Stimulated activated naive B cell treated with anti-CD40 and anti-IgM and Interleukin-4, amounts not matched to agents 10 μg/mL and 1 μg/mL and 100 μg/mL, for 72 hours (primary cell): ENCODE measurements at regions not wholly inside any gene's neighbourhood (a gene's known extent, or its start where the extent isn't known, plus 50 kb on each side); places are given as distances from the start of the nearest gene placed in this dataset.

Experiments used
- ATAC-seq, 2 donors: fragments of 150-1000 bp; cut with Tn5 transposase; replicated peaks; 2 replicates each; pipeline ENCODE4 v1.10.0; 2021; ENCODE audit warnings: moderate library complexity in 1 of 2
- DNase-seq: peaks from one replicate; pipeline ENCODE4 v3.0.0; 2021
- H3K27ac Mint-ChIP-seq: one replicate; pipeline ENCODE4 v1.8.0; 2022; ENCODE audit warnings: mild to moderate bottlenecking, mixed read lengths
- H3K27me3 Mint-ChIP-seq, 2 donors: one replicate each; pipeline ENCODE4 v1.8.0; 2022; ENCODE audit warnings: mixed read lengths in 2 of 2
- H3K36me3 Mint-ChIP-seq, 2 donors: one replicate each; pipeline ENCODE4 v1.8.0; 2022; ENCODE audit warnings: mixed read lengths in 2 of 2, mild to moderate bottlenecking in 1 of 2
- H3K4me1 Mint-ChIP-seq, 2 donors: one replicate each; pipeline ENCODE4 v1.8.0; 2022; ENCODE audit warnings: mixed read lengths in 2 of 2, mild to moderate bottlenecking in 1 of 2
- H3K4me3 Mint-ChIP-seq, 2 donors: one replicate each; pipeline ENCODE4 v1.8.0; 2022; ENCODE audit warnings: mild to moderate bottlenecking in 2 of 2, mixed read lengths in 2 of 2, moderate library complexity in 1 of 2
- H3K9me3 Mint-ChIP-seq, 2 donors: one replicate each; pipeline ENCODE4 v1.8.0; 2022; ENCODE audit warnings: mixed read lengths in 2 of 2, mild to moderate bottlenecking in 1 of 2

- Mint-ChIP-seq H3K4me1 (no peaks in the 10 kb centered on the region), H3K27ac (no peak overlapping the region), H3K27me3 (peaks cover 3 to 6% of the 10 kb centered on the region in 2 donors), H3K4me3 (no peak overlapping the region), H3K9me3 (no peaks in the 10 kb centered on the region), H3K36me3 (no peaks in the 10 kb centered on the region)
- DNase-seq (no peak), ATAC-seq (no peak)
Measured at GRCh38 chr14:56955745-56956144, 145.5 kb upstream of the OTX2 start.

- Mint-ChIP-seq H3K4me1 (no peaks in the 10 kb centered on the region), H3K36me3 (no peaks in the 10 kb centered on the region), H3K4me3 (no peak overlapping the region), H3K9me3 (no peaks in the 10 kb centered on the region), H3K27ac (no peak overlapping the region), H3K27me3 (peaks cover 3 to 6% of the 10 kb centered on the region in 2 donors)
- ATAC-seq (no peak), DNase-seq (no peak)
Measured at GRCh38 chr14:56953884-56954283, 143.6 kb upstream of the OTX2 start.

- Mint-ChIP-seq H3K4me3 (no peak overlapping the region), H3K36me3 (no peaks in the 10 kb centered on the region), H3K4me1 (no peaks in the 10 kb centered on the region), H3K27me3 (no peaks in the 10 kb centered on the region), H3K27ac (no peak overlapping the region), H3K9me3 (no peaks in the 10 kb centered on the region)
- DNase-seq (no peak), ATAC-seq (no peak)
Measured at GRCh38 chr14:56952766-56953473, 142.6 kb upstream of the OTX2 start.

GRCh38 chr14:56949828-56950227 lies 139.5 kb upstream of the OTX2 start:
- H3K27ac Mint-ChIP-seq: no peak overlapping the region

GRCh38 chr14:56945291-56945690 lies 135.0 kb upstream of the OTX2 start:
- ATAC-seq: no peak
- H3K27ac Mint-ChIP-seq: no peak overlapping the region
- H3K36me3 Mint-ChIP-seq: no peaks in the 10 kb centered on the region
- H3K4me1 Mint-ChIP-seq: no peaks in the 10 kb centered on the region
- no peak overlapping the region for H3K4me3 Mint-ChIP-seq
- peaks cover 0 to 5% of the 10 kb centered on the region in 2 donors for H3K9me3 Mint-ChIP-seq
- no peak for DNase-seq
- peaks cover 0 to 4% of the 10 kb centered on the region in 2 donors for H3K27me3 Mint-ChIP-seq

More at GRCh38 chr14:56949828-56950227, 139.5 kb upstream of the OTX2 start:
- H3K9me3 Mint-ChIP-seq: no peaks in the 10 kb centered on the region
- no peaks in the 10 kb centered on the region for H3K4me1 Mint-ChIP-seq
- H3K27me3 Mint-ChIP-seq: peaks cover 0 to 4% of the 10 kb centered on the region in 2 donors
- H3K36me3 Mint-ChIP-seq: no peaks in the 10 kb centered on the region
- no peak for ATAC-seq
- H3K4me3 Mint-ChIP-seq: no peak overlapping the region
- no peak for DNase-seq

- no peaks in the 10 kb centered on the region for H3K4me1 Mint-ChIP-seq
- no peak overlapping the region for H3K4me3 Mint-ChIP-seq
- H3K27me3 Mint-ChIP-seq: peaks cover 0 to 4% of the 10 kb centered on the region in 2 donors
- no peak overlapping the region for H3K27ac Mint-ChIP-seq
- no peaks in the 10 kb centered on the region for H3K36me3 Mint-ChIP-seq
- peaks cover 2 to 5% of the 10 kb centered on the region in 2 donors for H3K9me3 Mint-ChIP-seq
- no peak for ATAC-seq
- no peak for DNase-seq
Measured at GRCh38 chr14:56944397-56944796, 134.1 kb upstream of the OTX2 start.

- Mint-ChIP-seq H3K27me3 (no peaks in the 10 kb centered on the region), H3K27ac (no peak overlapping the region), H3K4me3 (no peak overlapping the region), H3K36me3 (no peaks in the 10 kb centered on the region), H3K4me1 (no peaks in the 10 kb centered on the region), H3K9me3 (peaks cover 3 to 4% of the 10 kb centered on the region in 2 donors)
- no peak for DNase-seq
- no peak for ATAC-seq
Measured at GRCh38 chr14:56933446-56933845, 123.2 kb upstream of the OTX2 start.

GRCh38 chr14:56918849-56919574 lies 108.7 kb upstream of the OTX2 start:
- DNase-seq (no peak), ATAC-seq (no peak)
- H3K27me3 Mint-ChIP-seq: no peaks in the 10 kb centered on the region
- no peak overlapping the region for H3K4me3 Mint-ChIP-seq
- H3K27ac Mint-ChIP-seq: no peak overlapping the region
- no peaks in the 10 kb centered on the region for H3K4me1 Mint-ChIP-seq
- H3K9me3 Mint-ChIP-seq: peaks cover 5 to 9% of the 10 kb centered on the region in 2 donors
- H3K36me3 Mint-ChIP-seq: no peaks in the 10 kb centered on the region

GRCh38 chr14:56905282-56905681 lies 95.0 kb upstream of the OTX2 start:
- no peaks in the 10 kb centered on the region for H3K4me1 Mint-ChIP-seq

GRCh38 chr14:56903304-56903969 lies 93.2 kb upstream of the OTX2 start:
- peaks cover 0 to 3% of the 10 kb centered on the region in 2 donors for H3K9me3 Mint-ChIP-seq
- no peaks in the 10 kb centered on the region for H3K36me3 Mint-ChIP-seq
- ATAC-seq: no peak
- no peaks in the 10 kb centered on the region for H3K4me1 Mint-ChIP-seq
- DNase-seq: no peak
- H3K27ac Mint-ChIP-seq: no peak overlapping the region
- peaks cover 4 to 6% of the 10 kb centered on the region in 2 donors for H3K27me3 Mint-ChIP-seq
- H3K4me3 Mint-ChIP-seq: no peak overlapping the region

More at GRCh38 chr14:56905282-56905681, 95.0 kb upstream of the OTX2 start:
- ATAC-seq (no peak), DNase-seq (no peak)
- H3K36me3 Mint-ChIP-seq: no peaks in the 10 kb centered on the region
- H3K4me3 Mint-ChIP-seq: no peak overlapping the region
- peaks cover 4 to 6% of the 10 kb centered on the region in 2 donors for H3K27me3 Mint-ChIP-seq
- no peak overlapping the region for H3K27ac Mint-ChIP-seq
- peaks cover 0 to 3% of the 10 kb centered on the region in 2 donors for H3K9me3 Mint-ChIP-seq

GRCh38 chr14:56902385-56902784 lies 92.1 kb upstream of the OTX2 start:
- Mint-ChIP-seq H3K27ac (no peak overlapping the region), H3K27me3 (peaks cover 4 to 6% of the 10 kb centered on the region in 2 donors), H3K4me3 (no peak overlapping the region), H3K4me1 (no peaks in the 10 kb centered on the region), H3K36me3 (no peaks in the 10 kb centered on the region), H3K9me3 (peaks cover 0 to 3% of the 10 kb centered on the region in 2 donors)
- ATAC-seq: no peak
- no peak for DNase-seq

- Mint-ChIP-seq H3K9me3 (peaks cover 0 to 5% of the 10 kb centered on the region in 2 donors), H3K36me3 (no peaks in the 10 kb centered on the region), H3K4me3 (no peak overlapping the region), H3K4me1 (no peaks in the 10 kb centered on the region), H3K27me3 (peaks cover 5 to 8% of the 10 kb centered on the region in 2 donors), H3K27ac (no peak overlapping the region)
- ATAC-seq (no peak), DNase-seq (no peak)
Measured at GRCh38 chr14:56900726-56901125, 90.4 kb upstream of the OTX2 start.

- Mint-ChIP-seq H3K9me3 (peaks cover 0 to 3% of the 10 kb centered on the region in 2 donors), H3K4me1 (no peaks in the 10 kb centered on the region), H3K27ac (no peak overlapping the region), H3K4me3 (no peak overlapping the region), H3K27me3 (peaks cover 13 to 14% of the 10 kb centered on the region in 2 donors), H3K36me3 (no peaks in the 10 kb centered on the region)
- DNase-seq: no peak
- no peak for ATAC-seq
Measured at GRCh38 chr14:56899829-56900228, 89.5 kb upstream of the OTX2 start.

- Mint-ChIP-seq H3K36me3 (no peaks in the 10 kb centered on the region), H3K27ac (no peak overlapping the region), H3K9me3 (peaks cover 0 to 1% of the 10 kb centered on the region in 2 donors), H3K4me1 (no peaks in the 10 kb centered on the region), H3K4me3 (no peak overlapping the region), H3K27me3 (peaks cover 16 to 29% of the 10 kb centered on the region in 2 donors)
- no peak for ATAC-seq
- no peak for DNase-seq
Measured at GRCh38 chr14:56896922-56897321, 86.6 kb upstream of the OTX2 start.
